CD4-positive, alpha-beta T cell treated with Interleukin-12 subunit alpha and Interleukin-12 subunit beta, for 1 hour (primary cell): ENCODE measurements at regions not wholly inside any gene's neighbourhood (a gene's known extent, or its start where the extent isn't known, plus 50 kb on each side); places are given as distances from the start of the nearest gene placed in this dataset.

Experiments used
- DNase-seq: peaks from one replicate; pipeline ENCODE4 v3.0.0-alpha.2; 2020

- no peak for DNase-seq
These were observed 84.9 kb downstream of the C11orf91 start for GRCh38 chr11:33615751-33616150.

GRCh38 chr11:33613404-33613803 lies 87.2 kb downstream of the C11orf91 start:
- DNase-seq = no peak

- no peak for DNase-seq
These were observed 89.7 kb downstream of the C11orf91 start for GRCh38 chr11:33610903-33611302.

- DNase-seq = no peak
These were observed 92.2 kb downstream of the C11orf91 start for GRCh38 chr11:33608386-33608785.

GRCh38 chr11:33606762-33607161 lies 93.9 kb downstream of the C11orf91 start:
- DNase-seq = no peak

- DNase-seq = no peak
These were observed 94.9 kb downstream of the C11orf91 start for GRCh38 chr11:33605703-33606102.

GRCh38 chr11:33598426-33599069 lies 102.1 kb downstream of the C11orf91 start:
- no peak for DNase-seq

GRCh38 chr11:33594188-33594587 lies 106.4 kb downstream of the C11orf91 start:
- DNase-seq = no peak

GRCh38 chr11:33590441-33590840 lies 110.2 kb downstream of the C11orf91 start:
- no peak for DNase-seq

- no peak for DNase-seq
These were observed 112.6 kb downstream of the C11orf91 start for GRCh38 chr11:33588056-33588455.

GRCh38 chr11:33585586-33586209 lies 114.9 kb downstream of the C11orf91 start:
- no peak for DNase-seq

- DNase-seq = no peak
These were observed 117.8 kb downstream of the C11orf91 start for GRCh38 chr11:33582636-33583325.

GRCh38 chr11:33579101-33579500 lies 121.5 kb downstream of the C11orf91 start:
- no peak for DNase-seq

GRCh38 chr11:33577204-33577603 lies 123.4 kb downstream of the C11orf91 start:
- DNase-seq = no peak

- no peak for DNase-seq
These were observed 125.3 kb downstream of the C11orf91 start for GRCh38 chr11:33575311-33575710.

GRCh38 chr11:33574331-33574730 lies 126.3 kb downstream of the C11orf91 start:
- DNase-seq = no peak

- no peak for DNase-seq
These were observed 131.3 kb downstream of the C11orf91 start for GRCh38 chr11:33569333-33569732.

- no peak for DNase-seq
These were observed 133.6 kb downstream of the C11orf91 start for GRCh38 chr11:33567004-33567403.

- DNase-seq = no peak
These were observed 135.7 kb downstream of the C11orf91 start for GRCh38 chr11:33564856-33565453.

GRCh38 chr11:33560729-33561128 lies 139.9 kb downstream of the C11orf91 start:
- no peak for DNase-seq

GRCh38 chr11:33559567-33559966 lies 141.1 kb downstream of the C11orf91 start:
- DNase-seq = no peak

GRCh38 chr11:33558097-33558496 lies 142.5 kb downstream of the C11orf91 start:
- DNase-seq = no peak

GRCh38 chr11:33557201-33557600 lies 143.4 kb downstream of the C11orf91 start:
- no peak for DNase-seq

GRCh38 chr11:33554219-33554618 lies 146.4 kb downstream of the C11orf91 start:
- no peak for DNase-seq
